Prostate gland (tissue), 2 donors: ENCODE measurements at regions not wholly inside any gene's neighbourhood (a gene's known extent, or its start where the extent isn't known, plus 50 kb on each side); places are given as distances from the start of the nearest gene placed in this dataset.

Source experiments
- POLR2A ChIP-seq: fragments of 450-650 bp; IDR thresholded peaks from one replicate; pipeline ENCODE4 v1.6.1; 2016; ENCODE audit warnings: antibody characterized with exemption, mild to moderate bottlenecking
- POLR2AphosphoS5 ChIP-seq: sonication (generic); formaldehyde crosslinking; IDR thresholded peaks from one replicate; pipeline ENCODE4 v1.6.1; 2017; ENCODE audit warnings: antibody characterized with exemption
- TF ChIP-seq, protein P1 (sequence below), 4 experiments: fragments of 200-600 bp in 2 of 4; fragments of 450-650 bp in 2 of 4; sonication (generic) in 2 of 4; IDR thresholded peaks; 1 replicate in 3 of 4; 2 replicates in 1 of 4; pipeline ENCODE4 v1.5.1; 2016 to 2019; ENCODE audit warnings: antibody characterized with exemption in 4 of 4, mild to moderate bottlenecking in 2 of 4, moderate library complexity in 2 of 4

DNA sequence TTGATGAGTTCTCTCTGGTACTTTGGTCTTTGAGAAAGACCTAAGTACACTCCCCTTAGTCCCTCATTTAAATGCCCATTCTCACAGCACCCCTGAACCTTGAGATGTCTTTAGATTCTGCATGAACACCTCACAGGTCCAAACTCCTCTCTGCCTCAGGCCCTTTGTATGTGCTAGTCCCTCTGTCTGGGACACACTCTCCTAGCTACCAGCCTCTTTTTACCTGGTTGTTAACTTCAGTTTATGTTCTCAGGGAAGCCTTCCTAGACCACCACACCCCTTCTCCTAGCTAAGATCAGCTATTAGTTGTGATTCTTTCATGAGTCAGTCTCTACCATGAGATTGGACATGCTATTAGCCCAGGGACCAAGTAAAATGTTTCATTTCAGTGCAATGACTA lies 86.4 kb downstream of the PLCE1 start:
- TF ChIP-seq, protein P1, sequence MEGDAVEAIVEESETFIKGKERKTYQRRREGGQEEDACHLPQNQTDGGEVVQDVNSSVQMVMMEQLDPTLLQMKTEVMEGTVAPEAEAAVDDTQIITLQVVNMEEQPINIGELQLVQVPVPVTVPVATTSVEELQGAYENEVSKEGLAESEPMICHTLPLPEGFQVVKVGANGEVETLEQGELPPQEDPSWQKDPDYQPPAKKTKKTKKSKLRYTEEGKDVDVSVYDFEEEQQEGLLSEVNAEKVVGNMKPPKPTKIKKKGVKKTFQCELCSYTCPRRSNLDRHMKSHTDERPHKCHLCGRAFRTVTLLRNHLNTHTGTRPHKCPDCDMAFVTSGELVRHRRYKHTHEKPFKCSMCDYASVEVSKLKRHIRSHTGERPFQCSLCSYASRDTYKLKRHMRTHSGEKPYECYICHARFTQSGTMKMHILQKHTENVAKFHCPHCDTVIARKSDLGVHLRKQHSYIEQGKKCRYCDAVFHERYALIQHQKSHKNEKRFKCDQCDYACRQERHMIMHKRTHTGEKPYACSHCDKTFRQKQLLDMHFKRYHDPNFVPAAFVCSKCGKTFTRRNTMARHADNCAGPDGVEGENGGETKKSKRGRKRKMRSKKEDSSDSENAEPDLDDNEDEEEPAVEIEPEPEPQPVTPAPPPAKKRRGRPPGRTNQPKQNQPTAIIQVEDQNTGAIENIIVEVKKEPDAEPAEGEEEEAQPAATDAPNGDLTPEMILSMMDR (IDR thresholded peaks at IDR 0.05), result no peak
- TF ChIP-seq POLR2A (no peak), POLR2AphosphoS5 (no peak)
